ENCODE measurements at regions not wholly inside any gene's neighbourhood (a gene's known extent, or its start where the extent isn't known, plus 50 kb on each side); places are given as distances from the start of the nearest gene placed in this dataset.

DNA sequence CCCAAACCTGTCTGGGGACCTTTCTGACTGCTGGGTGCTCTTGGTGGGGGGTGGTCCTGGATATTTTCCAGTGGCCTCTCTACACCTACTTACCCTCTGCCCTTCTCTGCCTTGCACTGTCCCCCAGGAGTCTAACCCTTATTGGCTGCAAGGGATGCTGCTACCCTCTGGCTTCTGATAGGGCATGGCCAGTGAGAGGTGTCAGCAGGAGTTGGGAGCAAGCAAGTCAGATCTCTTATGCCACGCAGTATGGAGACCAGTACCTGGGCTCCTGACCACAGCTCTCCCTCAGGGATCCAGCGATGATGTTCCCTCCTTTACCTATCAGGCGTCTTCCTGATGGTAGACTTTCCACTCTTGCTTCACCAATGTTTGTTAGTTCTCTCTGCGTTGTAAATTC lies 373.7 kb downstream of the SOCS6 start:
- DNase-seq (ENCODE audit: low read depth) = no peak

DNA sequence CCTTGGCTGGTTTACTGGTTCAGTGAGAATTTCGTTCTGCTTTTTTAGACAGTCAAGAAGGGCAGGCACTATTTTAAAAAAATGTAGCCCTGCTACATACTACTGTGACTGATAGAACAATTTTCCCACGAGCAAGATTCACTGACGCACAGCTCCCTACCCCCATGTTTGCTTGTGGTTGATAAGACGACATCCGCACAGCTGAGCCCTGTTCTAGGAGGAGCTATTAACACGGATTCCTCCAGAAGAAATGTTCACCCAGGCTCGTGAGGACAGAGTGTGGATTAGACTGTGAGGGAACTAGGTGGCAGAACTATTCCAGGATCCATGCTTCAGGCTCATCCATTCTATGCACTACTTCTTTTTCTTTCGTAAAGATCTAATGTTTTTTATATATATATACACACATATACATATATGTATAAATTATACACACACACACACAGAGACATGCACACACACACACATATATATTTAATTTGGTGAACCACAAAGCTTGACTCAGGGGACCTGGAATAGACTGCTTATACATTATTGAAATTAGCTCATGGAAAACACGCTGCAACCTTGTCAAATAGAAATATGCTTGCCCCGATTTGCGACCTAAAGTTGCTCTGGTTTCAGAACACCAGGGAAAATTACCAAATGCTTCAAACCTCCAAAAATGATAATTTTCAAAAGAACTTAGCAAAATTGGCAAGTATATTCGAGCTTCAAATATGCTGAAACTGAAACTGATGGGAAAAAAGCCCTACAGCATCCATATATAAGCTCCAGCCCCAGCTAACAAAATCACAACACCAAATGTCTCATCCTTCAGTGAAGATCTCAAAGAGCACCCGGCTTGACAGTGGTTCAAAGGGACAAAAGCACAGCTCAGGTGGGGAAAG lies 370.4 kb downstream of the SOCS6 start:
- peak; percentile 60 for DNase-seq (ENCODE audit: low read depth)

DNA sequence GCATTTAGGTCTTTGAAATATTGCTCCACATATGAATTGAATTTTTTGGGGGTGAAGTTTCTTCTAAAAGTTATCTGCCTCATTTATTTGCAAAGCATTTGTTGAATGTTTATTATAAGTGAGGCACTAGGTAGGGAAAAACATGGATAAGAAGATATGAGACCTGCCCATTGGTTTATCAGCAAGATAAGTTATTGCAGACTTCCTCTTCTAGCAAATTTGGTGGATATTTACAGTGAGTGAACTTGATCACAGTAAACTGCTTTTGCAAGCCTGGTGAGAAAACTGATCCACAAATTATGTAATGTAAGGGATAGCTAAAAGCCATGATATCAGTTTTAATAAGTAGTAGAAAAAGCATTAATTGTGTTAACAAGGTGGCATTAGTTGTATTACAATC lies 364.8 kb downstream of the SOCS6 start:
- no peak for DNase-seq (ENCODE audit: low read depth)

DNA sequence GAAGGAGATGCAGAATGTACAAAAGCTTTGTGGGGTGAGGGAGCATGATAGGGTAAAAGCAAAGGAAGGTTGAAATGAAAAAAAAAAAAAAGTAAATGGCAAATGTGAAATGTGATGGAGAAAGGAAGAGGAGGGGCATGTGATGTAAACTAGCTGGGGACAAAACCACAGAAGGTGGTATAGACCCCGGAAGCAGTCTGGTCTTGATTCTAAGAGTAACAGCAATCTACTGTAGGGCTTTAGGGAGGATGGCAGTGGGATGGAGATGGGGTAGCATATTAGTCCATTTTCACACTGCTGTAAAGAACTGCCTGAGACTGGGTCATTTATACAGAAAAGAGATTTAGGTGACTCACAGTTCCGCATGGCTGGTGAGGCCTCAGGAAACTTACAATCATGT lies 362.0 kb downstream of the SOCS6 start:
- no peak for DNase-seq (ENCODE audit: low read depth)

DNA sequence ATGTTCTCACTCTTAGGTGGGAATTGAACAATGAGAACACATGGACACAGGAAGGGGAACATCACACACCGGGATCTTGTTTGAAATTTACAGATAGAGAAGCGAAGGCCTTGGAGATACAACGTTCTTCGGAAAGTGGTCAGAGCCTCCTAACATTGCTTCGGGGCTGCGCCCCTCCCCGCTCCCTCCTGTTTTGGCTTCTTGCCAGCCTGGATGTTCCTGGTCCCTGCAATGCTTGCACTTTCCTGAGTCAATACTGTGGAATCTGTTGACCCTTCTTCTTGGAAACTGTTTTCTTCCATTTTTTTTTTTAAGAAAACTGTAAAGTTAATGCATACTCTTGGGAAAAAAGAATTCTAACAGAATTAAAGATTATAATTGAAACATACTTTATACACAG lies 360.8 kb downstream of the SOCS6 start:
- DNase-seq (ENCODE audit: low read depth) = no peak

DNA sequence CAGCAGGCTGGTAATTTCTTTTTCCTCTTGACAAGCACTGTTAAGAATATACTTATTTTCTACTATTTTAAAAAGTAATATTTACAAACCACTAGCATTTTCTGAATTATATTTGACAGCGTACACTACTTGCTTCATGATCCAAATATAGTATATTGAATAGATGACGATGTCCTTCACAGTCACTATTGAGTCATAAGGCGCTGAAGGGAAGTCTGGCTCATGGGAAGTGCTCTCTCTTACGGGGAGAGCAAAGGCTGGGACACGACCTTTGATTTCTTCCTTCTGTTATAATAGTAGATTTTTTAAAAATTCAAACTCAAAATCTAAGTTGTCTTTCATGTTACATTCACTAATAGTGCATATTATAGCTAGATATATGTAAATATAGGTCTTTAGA lies 357.1 kb downstream of the SOCS6 start:
- no peak for DNase-seq (ENCODE audit: low read depth)

DNA sequence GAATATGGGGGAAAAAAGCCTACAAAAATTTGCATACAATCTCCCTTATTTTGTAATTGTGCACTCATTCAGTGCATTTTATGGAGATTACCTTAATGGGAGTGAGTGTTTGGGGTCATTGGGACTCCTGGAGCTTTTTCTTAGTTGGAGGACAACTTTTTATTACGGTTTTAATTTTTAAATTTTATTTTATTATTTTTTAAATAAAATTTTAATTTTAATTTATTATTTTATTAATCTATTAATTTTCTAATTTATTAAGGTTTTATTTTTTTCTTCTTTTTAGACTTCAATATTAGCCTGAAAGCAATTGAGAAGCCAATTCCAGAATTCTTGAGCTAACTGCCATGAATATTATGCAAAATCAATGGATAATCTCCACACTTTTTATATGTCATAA lies 355.0 kb downstream of the SOCS6 start:
- no peak for DNase-seq (ENCODE audit: low read depth)

DNA sequence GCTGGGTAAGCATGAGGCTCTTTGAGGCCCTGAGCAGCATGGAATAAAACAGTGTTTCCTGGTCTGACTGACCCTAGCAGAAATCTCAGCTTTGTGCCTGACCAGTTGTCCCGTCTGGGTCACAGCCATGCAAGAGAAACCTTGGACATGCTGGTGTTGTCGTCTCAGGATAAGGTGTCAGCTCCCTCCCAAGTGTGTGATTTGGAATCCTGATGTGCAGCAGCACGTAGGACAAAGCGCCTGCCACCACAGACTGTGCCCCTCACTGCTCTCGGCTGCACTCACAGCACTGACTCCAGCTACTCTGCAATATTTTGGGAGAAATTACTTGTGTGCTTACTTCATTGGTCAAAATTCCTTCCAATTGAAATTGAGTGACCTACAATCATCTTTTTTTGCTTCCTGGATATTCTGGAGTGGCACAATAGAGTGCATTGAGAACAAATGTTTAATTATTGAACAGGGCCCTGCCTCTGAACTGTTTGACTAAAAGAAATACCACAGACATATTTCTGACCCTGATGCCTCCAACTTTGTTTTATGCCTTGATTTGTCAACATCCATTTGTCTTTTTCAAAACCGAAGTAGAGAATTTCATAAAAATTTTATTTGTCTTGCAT lies 352.4 kb downstream of the SOCS6 start:
- DNase-seq (ENCODE audit: low read depth) = no peak

DNA sequence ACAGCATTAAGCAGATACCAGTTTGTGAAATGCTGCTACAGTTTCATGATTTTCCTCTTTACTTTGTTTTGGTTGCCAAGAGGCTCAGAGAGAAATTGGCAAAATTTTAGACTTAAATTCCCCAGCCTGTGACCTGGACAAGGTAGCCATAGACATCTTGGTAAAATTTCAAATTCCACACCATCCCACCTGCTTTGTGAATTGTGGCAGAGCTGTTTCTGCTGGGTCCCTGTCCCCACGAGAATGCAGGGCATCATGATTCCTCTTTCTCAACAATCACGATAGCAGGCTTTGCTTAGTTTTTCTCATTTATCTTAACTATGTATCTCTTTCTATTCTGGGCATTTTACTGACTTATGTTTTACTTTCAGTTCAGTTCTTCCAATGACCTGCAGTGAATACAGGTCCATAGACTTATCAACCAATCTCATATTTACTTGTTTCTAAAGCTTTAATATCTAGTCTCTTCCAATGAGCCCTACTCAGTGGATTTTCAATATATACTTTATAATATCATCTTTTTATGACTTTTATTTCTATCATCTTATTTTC lies 351.6 kb downstream of the SOCS6 start:
- DNase-seq (ENCODE audit: low read depth) = no peak

DNA sequence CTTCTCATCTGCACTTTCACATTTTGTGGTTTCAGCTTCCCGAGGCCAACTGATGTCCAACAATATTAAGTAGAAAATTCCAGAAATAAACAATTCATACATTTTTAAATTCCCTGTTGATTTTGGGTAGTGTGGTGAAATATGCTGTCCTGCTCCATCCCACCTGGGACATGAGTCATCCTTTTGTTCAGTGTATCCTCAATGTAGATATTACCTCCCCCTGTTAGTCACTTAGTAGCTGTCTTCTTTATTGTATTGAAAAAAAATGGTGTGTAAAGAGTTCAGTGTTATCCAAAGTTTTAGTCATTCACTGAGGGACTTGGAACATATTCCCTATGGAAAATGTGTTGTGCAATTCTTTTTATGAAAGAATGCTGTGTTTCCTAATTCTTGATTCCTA lies 348.1 kb downstream of the SOCS6 start:
- no peak for DNase-seq (ENCODE audit: low read depth)

DNA sequence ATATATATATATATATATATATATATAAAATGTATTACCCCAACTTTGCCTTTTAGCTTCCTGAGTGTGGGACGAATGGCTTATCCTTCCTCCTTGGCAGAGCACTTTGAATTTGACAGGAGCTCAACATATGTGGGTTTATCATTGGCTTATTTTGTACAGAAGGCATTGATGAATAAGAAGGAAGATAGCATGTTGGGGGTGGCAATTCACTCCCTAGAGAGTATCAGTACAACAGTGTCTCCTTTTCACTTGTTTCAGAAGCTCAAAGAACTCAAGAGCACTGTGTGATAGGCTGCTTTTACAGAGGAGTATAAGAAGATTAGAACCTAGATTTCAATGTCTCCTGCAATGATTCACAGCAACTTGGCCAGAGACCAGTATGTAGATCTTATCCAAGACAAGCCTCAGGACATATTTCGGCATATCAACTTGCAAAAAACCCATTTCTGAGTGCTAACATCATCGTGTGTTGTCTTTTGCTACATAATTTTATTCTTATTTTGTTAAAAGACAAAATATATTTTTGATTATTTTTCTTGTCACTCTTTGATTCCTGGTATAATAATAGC lies 345.8 kb downstream of the SOCS6 start:
- no peak for DNase-seq (ENCODE audit: low read depth)

DNA sequence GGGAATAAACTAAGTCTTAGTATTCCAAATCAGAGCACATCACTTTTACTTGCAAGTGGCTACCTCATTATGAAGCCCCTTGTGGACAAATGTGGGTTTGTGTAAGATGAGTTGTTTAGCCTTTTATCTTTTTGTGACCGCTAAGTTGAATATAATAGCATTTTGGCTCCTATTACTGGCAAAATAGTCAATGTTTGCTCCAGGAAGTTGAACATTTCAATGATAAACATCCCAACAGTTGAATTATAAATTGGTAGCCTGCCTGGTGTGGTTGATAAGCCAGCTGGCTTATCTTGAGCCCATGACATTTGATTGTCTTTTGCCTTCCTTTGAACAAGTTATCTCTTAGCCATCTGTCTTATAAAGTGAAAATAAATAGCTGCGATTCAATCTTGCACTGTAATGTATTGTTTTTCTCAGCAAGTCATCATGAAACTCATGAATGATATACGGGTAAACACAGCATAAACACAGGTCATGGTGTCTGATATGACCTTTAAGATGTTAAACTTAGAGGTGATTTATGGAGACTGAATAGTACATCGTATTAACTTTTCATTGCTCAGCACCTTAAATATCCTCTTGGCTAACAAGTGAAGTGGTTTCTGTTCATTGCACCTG lies 338.4 kb downstream of the SOCS6 start:
- DNase-seq (ENCODE audit: low read depth) = no peak

DNA sequence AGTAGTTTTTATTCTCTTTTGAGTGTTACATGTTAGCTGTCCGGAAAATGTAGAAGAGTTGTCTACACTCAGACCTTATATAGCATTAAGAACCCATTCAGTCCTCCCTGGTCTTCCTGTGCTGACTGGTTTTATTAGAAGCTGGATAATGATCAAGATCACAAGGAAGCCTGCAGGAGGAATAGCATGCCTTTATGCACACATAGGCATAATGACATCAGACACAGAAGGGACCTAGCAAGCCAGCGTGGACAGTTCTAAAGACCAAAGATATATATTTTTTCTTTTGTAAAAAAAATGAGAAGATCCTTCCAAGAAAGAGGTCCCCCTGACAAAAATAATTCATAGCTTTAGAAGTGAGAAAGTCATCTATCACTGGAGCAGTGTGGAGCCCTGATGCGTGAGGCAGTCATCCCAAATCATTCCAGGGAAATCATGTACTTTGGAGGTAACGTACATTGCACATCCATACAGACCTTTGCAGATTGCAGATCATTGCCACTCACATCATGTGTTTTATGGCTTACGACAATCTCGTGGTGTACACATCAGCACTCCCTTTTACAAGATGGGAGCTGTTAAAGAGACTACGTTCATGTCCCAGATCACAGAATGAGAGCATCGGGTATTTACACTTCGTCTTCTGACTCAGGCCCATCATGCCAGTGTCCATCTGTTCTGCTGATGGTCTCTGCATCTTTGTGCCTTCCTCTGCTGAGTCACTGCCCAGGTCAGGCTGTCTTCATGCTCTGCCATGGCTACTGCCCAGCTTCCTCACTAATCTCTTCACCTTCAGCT lies 334.0 kb downstream of the SOCS6 start:
- no peak for DNase-seq (ENCODE audit: low read depth)

DNA sequence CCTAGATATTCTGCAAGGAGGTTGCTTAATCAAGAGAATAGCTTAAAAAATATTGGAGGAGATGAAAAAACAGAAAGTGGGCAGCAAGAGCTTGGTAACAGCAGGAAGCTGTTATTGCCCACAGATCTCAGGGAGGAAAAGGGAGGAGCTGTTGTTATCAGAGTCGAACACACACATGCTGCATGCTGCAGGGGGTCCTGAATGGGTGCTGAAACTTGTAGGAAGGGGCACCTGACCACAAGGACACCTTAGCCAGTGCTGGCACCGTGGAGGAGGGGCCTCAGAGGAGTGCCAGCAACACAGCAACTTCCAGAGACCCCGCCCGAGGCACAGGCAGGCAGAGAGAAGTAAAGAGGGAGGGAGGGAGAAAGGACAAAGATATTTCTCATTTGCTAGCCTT lies 332.9 kb downstream of the SOCS6 start:
- no peak for DNase-seq (ENCODE audit: low read depth)

DNA sequence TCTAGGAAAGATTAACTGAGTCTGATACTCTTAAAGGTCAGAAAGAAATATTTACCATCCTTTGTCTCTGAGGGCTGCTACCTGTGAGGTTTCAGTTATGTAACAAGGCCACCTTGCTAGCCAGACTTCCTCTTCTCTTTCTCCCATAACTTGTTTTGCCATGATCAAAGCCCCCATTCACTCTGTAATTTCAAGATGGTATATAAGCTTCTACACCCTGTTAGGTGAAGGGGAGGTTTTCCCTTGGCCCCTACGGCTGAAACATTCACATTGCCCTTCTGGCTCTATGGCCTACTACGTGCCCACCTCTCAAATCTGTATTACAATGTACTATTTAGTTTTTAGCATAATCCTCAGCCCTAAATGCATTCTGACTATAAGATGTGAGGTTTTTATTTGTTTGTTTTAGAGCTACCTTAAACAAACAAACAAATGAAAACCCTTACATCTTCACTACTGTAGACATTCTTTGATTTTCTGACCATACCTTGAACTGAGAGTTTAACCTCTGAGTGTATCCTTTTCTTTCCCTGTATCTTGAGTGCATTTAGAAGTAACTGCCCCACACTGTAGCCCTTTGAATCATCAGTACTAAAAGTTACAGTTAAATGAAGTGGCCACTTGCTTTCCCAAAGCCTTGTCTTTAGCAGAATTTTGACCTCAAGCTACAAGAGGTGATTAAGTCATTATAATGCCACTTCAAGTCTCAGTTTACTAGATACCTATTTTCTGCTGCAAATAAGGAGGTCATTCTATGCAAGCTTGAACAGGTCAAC lies 332.2 kb downstream of the SOCS6 start:
- no peak for DNase-seq (ENCODE audit: low read depth)

DNA sequence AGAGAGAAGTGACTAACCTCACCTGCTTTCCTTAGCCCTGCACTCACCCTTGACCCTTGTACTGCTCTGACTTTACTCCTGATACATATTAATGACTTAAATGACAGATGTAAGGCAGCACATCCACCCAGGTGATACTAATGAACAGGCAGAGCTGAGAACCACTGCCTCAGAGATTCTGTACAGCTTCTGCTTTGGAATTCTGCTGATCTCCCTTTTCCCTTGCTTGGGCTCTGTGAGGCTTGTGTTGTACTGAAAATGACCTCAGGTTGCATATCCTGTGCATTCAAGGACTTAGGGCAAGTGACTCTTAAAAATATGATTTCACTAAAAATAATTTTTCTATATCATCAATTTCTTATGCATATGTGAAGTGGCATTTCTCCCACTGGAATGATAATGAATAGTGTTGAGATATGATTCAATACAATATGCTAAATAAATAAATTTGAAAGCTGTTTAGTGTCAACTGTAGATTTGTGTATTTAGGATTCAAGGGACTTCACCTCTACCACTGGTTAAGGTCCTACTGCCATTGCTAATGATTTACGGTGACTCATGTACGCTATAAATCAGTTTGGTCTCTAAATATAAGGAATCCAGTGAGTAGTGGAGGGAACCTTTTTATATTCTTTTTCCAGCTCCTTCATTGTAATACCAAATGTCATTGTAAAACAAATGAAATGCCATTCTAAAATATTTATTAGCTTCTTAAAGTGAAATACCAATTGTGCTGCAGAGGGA lies 328.3 kb downstream of the SOCS6 start:
- DNase-seq (ENCODE audit: low read depth) = no peak

DNA sequence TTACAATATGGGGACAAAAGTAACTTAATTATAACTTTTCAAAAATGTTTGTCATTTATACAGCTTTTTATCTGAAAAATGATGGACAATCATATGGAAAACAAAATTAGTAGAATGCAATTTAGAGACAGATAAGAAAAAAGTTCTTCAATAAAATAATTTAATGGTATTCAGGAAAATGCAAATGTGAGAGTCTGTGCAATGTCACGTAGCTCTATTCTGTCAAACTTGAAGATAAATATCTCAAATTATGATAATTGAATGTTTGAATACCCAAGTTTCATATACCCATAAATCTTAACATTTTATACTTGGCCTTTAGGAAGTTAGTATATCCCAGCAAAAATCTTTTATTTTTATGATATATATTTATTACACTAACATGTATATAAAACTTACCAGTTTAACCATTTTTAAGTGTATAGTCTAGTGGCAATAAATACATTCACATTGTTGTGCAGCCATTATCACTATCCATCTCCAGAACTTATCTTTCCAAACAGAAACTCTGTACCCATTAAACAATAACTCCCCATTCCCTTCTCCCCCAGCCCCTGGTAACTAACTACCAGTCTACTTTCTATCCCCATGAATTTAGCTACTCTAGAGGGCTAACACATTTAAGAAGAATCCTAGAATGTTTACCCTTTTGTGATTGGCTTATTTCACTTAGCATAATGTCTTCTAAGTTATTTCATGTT lies 311.5 kb downstream of the SOCS6 start:
- no peak for DNase-seq (ENCODE audit: low read depth)

DNA sequence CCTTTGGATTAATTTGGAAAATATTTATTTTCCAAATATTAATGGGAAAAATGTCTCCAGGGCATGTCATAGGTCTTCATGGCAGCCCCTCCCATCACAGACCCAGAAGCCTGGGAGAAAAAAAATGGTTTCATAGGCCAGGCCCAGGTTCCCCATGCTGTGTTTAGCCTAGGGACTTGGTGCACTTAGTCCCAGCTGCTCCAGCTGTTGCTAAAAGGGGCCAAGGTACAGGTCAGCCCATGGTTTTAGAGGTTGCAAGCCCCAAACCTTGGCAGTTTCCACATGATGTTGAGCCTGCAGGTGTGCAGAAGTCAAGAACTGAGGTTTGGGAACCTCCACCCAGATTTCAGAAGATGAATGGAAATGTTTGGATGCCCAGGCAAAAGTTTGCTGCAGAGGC lies 309.6 kb downstream of the SOCS6 start:
- DNase-seq (ENCODE audit: low read depth) = no peak

DNA sequence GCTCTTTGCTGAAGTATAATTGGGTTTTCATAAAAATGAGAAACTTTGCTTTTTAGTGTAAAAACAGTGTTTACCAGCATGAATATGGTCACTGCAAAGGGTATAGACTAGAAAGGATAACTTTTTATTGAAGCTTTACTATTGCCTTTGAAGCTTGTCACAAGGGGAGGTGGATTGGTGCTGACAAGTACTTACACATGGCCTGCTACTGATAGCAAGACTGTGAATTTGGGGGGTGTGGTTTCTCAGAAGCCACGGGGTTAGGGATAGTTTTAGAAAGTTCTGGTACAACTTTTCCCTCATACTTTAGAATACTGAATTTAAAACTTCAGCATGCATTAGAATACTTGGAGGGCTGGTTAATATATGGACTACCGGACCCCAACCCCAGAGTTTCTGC lies 294.1 kb downstream of the SOCS6 start:
- no peak for DNase-seq (ENCODE audit: low read depth)

DNA sequence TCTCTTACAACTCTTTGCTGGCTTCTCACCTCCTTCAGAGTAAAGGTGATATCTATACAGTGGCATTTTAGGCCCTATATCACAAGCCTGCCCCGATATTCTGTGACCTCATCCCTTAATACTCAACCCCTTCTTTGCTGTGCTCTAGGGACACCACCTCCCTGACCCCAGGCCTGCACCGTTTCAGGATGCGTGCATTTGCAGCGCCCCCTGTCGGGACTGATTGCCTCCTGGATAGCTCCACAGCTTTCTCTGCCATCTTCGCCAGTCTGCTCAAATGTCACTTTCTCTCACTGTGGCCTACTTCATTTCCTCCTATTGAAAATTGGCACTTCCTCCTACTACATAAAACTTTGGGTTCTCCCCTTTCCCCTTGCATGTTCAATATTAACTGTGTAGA lies 289.6 kb downstream of the SOCS6 start:
- no peak for DNase-seq (ENCODE audit: low read depth)
